Fibroblast of villous mesenchyme (primary cell): ENCODE measurements at regions not wholly inside any gene's neighbourhood (a gene's known extent, or its start where the extent isn't known, plus 50 kb on each side); places are given as distances from the start of the nearest gene placed in this dataset.

Experiments used
- DNase-seq: peaks from one replicate; pipeline ENCODE4 v3.0.0-alpha.2; 2010; ENCODE audit warnings: low read depth
- H3K4me3 ChIP-seq: 2 replicates; pipeline ENCODE4 v1.5.1; 2011; ENCODE audit warnings: low read depth, mild to moderate bottlenecking, low read length
- CTCF ChIP-seq: IDR thresholded peaks from 2 replicates; pipeline ENCODE4 v1.5.1; 2012; ENCODE audit warnings: low read depth, mild to moderate bottlenecking, low read length; ENCODE audit not compliant: insufficient read depth

- no peak overlapping the region for H3K4me3 ChIP-seq
- TF ChIP-seq CTCF = no peak
- no peak for DNase-seq
These were observed 272.8 kb upstream of the GATB start for GRCh38 chr4:152033621-152034020.

GRCh38 chr4:152032722-152033131 is 271.9 kb upstream of the GATB start:
- no peak overlapping the region for H3K4me3 ChIP-seq
- DNase-seq = peak; percentile 30
- TF ChIP-seq CTCF = no peak

- DNase-seq = no peak
- TF ChIP-seq CTCF = no peak
- H3K4me3 ChIP-seq = no peak overlapping the region
These were observed 268.8 kb upstream of the GATB start for GRCh38 chr4:152029631-152030030.

- TF ChIP-seq CTCF = no peak
- no peak for DNase-seq
- no peak overlapping the region for H3K4me3 ChIP-seq
These were observed 267.3 kb upstream of the GATB start for GRCh38 chr4:152028131-152028530.

GRCh38 chr4:152024881-152025280 is 264.1 kb upstream of the GATB start:
- no peak overlapping the region for H3K4me3 ChIP-seq
- TF ChIP-seq CTCF = no peak
- no peak for DNase-seq

GRCh38 chr4:152023674-152024073 is 262.9 kb upstream of the GATB start:
- no peak overlapping the region for H3K4me3 ChIP-seq
- DNase-seq = no peak
- no peak for TF ChIP-seq CTCF

GRCh38 chr4:152022543-152022942 is 261.7 kb upstream of the GATB start:
- DNase-seq = no peak
- TF ChIP-seq CTCF = no peak
- no peak overlapping the region for H3K4me3 ChIP-seq
